ENCODE measurements at regions not wholly inside any gene's neighbourhood (a gene's known extent, or its start where the extent isn't known, plus 50 kb on each side); places are given as distances from the start of the nearest gene placed in this dataset.

- DNase-seq (ENCODE audit: low read depth in 1 of 2, low spot score in 1 of 2) (no peak), FAIRE-seq (no peak), ATAC-seq (no peak)
- TF ChIP-seq RNF2 (IDR thresholded peaks at IDR 0.05; ENCODE audit: borderline replicate concordance, low read depth) = no peak
- TF ChIP-seq RAD21 (conservative IDR thresholded peaks at IDR 0.05 in 1 of 2, IDR thresholded peaks at IDR 0.05 in 1 of 2) = no peak
- TF ChIP-seq PHF8 (IDR thresholded peaks at IDR 0.05; ENCODE audit: borderline replicate concordance, low read depth) = no peak
- TF ChIP-seq CEBPB (IDR thresholded peaks at IDR 0.05) = no peak
- no peak for TF ChIP-seq SREBF2 (IDR thresholded peaks at IDR 0.05)
- TF ChIP-seq JUN (IDR thresholded peaks at IDR 0.05) = no peak
- TF ChIP-seq, protein P1, sequence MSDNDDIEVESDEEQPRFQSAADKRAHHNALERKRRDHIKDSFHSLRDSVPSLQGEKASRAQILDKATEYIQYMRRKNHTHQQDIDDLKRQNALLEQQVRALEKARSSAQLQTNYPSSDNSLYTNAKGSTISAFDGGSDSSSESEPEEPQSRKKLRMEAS (IDR thresholded peaks at IDR 0.05) = no peak
- TF ChIP-seq HOXA7 (CRISPR knock-in tag; IDR thresholded peaks at IDR 0.05) = no peak
- TF ChIP-seq CHD4 (IDR thresholded peaks at IDR 0.05; ENCODE audit: borderline replicate concordance) = no peak
- TF ChIP-seq ESRRA (IDR thresholded peaks at IDR 0.05; ENCODE audit: borderline replicate concordance, low read length) = no peak
- no peak for TF ChIP-seq FOSB (CRISPR knock-in tag; IDR thresholded peaks at IDR 0.05)
- TF ChIP-seq ZFP36 (IDR thresholded peaks at IDR 0.05; ENCODE audit: borderline replicate concordance, partially characterized antibody) = no peak
- TF ChIP-seq MYC (IDR thresholded peaks at IDR 0.05; ENCODE audit: borderline replicate concordance, low read length) = no peak
- TF ChIP-seq, protein P2, sequence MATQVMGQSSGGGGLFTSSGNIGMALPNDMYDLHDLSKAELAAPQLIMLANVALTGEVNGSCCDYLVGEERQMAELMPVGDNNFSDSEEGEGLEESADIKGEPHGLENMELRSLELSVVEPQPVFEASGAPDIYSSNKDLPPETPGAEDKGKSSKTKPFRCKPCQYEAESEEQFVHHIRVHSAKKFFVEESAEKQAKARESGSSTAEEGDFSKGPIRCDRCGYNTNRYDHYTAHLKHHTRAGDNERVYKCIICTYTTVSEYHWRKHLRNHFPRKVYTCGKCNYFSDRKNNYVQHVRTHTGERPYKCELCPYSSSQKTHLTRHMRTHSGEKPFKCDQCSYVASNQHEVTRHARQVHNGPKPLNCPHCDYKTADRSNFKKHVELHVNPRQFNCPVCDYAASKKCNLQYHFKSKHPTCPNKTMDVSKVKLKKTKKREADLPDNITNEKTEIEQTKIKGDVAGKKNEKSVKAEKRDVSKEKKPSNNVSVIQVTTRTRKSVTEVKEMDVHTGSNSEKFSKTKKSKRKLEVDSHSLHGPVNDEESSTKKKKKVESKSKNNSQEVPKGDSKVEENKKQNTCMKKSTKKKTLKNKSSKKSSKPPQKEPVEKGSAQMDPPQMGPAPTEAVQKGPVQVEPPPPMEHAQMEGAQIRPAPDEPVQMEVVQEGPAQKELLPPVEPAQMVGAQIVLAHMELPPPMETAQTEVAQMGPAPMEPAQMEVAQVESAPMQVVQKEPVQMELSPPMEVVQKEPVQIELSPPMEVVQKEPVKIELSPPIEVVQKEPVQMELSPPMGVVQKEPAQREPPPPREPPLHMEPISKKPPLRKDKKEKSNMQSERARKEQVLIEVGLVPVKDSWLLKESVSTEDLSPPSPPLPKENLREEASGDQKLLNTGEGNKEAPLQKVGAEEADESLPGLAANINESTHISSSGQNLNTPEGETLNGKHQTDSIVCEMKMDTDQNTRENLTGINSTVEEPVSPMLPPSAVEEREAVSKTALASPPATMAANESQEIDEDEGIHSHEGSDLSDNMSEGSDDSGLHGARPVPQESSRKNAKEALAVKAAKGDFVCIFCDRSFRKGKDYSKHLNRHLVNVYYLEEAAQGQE (IDR thresholded peaks at IDR 0.05) = no peak
- TF ChIP-seq RCOR1 (IDR thresholded peaks at IDR 0.05; ENCODE audit: low read depth, low read length) = no peak
- no peak for TF ChIP-seq BCL3 (IDR thresholded peaks at IDR 0.05)
- TF ChIP-seq EP300 (IDR thresholded peaks at IDR 0.05) = no peak
- no peak for TF ChIP-seq CBX8 (IDR thresholded peaks at IDR 0.05)
- no peak overlapping the region for H3K4me2 ChIP-seq
- POLR2A ChIA-PET = no interaction called here
- no peaks in the 10 kb centered on the region for H3K4me1 ChIP-seq
- H3K9me3 ChIP-seq = no peaks in the 10 kb centered on the region
- no peak overlapping the region for H3K4me3 ChIP-seq
- no peak overlapping the region for H3K27ac ChIP-seq
- CTCF ChIA-PET = no interaction called here
These were observed 405.7 kb downstream of the RFPL4B start for GRCh38 chr6:112752791-112753190.

GRCh38 chr6:112760831-112761230, 413.7 kb downstream of the RFPL4B start:
- ChIA-PET POLR2A (no interaction called here), CTCF (interaction anchor here (0.6 kb wide), 1 partner anchor 1190 kb away, joined by 5 read pairs; no protein-coding TSS in a partner anchor)
- no peak for DNase-seq (ENCODE audit: low read depth in 1 of 2, low spot score in 1 of 2)
- Histone ChIP-seq H3K9me3 (no peaks in the 10 kb centered on the region), H3K4me2 (no peak overlapping the region), H3K27ac (no peak overlapping the region), H3K4me3 (no peak overlapping the region), H3K4me1 (no peaks in the 10 kb centered on the region)
- ATAC-seq = no peak
- no peak for TF ChIP-seq RNF2 (IDR thresholded peaks at IDR 0.05; ENCODE audit: borderline replicate concordance, low read depth)
- TF ChIP-seq E2F6 (IDR thresholded peaks at IDR 0.05; ENCODE audit: borderline replicate concordance, low read depth) = no peak
- TF ChIP-seq HDAC2 (IDR thresholded peaks at IDR 0.05) = no peak
- no peak for TF ChIP-seq HES2 (IDR thresholded peaks at IDR 0.05)
- TF ChIP-seq, protein P1 (IDR thresholded peaks at IDR 0.05) = no peak
- TF ChIP-seq KDM5A (IDR thresholded peaks at IDR 0.05) = no peak
- no peak for TF ChIP-seq RCOR1 (IDR thresholded peaks at IDR 0.05; ENCODE audit: low read depth, low read length)
- TF ChIP-seq ATOH8 (CRISPR knock-in tag; IDR thresholded peaks at IDR 0.05; ENCODE audit: low read depth) = no peak
- no peak for TF ChIP-seq CEBPB (IDR thresholded peaks at IDR 0.05)
- TF ChIP-seq ZC3H11A (IDR thresholded peaks at IDR 0.05) = no peak
- TF ChIP-seq SREBF2 (IDR thresholded peaks at IDR 0.05) = no peak
- no peak for TF ChIP-seq POLR2A (IDR thresholded peaks at IDR 0.05; ENCODE audit: low read length)
- TF ChIP-seq, protein P3, sequence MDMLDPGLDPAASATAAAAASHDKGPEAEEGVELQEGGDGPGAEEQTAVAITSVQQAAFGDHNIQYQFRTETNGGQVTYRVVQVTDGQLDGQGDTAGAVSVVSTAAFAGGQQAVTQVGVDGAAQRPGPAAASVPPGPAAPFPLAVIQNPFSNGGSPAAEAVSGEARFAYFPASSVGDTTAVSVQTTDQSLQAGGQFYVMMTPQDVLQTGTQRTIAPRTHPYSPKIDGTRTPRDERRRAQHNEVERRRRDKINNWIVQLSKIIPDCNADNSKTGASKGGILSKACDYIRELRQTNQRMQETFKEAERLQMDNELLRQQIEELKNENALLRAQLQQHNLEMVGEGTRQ (IDR thresholded peaks at IDR 0.05) = no peak
- TF ChIP-seq NR3C1 (IDR thresholded peaks at IDR 0.05) = no peak
- FAIRE-seq = no peak

All from A549 (cell line).